GM11168 (cell line): ENCODE measurements at regions not wholly inside any gene's neighbourhood (a gene's known extent, or its start where the extent isn't known, plus 50 kb on each side); places are given as distances from the start of the nearest gene placed in this dataset.
"Not testable (repeated sequence)": the region's sequence is repeated elsewhere in the genome, so short reads cannot be mapped to it uniquely, and the experiment has no call there.

Experiments used
- in situ Hi-C: fragments of 300-500 bp; cut with MboI; formaldehyde crosslinking; loops from one replicate; pipeline ENCODE4 v1.12.0; 2022; ENCODE audit warnings: low sequenced_read_pairs; ENCODE audit not compliant: unreplicated experiment

DNA sequence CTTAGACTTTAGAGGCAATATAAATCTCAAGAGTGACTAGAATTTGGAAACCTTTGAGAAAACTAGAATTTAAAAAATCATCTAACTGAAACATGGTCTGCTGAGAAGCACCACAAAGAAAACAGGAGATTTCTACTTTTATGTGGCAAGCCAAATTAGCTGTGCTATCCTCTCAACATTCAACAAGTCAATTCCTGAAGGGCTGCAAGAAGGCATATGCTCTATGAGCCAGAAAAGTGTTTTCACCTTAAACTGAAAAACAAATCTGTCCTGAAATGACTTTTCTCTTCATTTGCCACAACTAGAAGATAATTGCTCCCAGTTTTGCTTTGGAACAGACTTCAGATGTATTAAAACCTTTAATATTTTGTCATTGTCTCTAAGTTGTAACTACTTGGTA is 263.2 kb upstream of the EDNRA start:
- in situ Hi-C loops: no loop called here

DNA sequence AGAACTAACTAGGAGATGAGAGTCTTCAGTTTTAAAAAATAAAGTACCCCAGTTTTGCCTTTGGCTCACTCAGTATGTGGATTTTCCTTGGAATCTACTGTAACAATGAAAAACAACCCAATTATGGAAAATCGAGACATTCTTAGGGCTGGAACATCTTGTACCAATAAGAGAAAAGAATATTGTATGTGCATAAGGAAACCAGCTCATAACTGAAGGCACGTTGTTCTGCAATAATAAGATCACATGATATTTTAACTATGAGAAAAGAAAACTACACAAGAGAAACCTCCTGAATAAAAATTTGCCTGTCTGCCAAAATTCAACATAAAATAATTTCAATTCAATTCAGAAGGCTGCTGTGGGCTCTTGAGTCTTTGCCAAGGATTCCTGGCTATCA is 261.8 kb upstream of the EDNRA start:
- in situ Hi-C loops: no loop called here

DNA sequence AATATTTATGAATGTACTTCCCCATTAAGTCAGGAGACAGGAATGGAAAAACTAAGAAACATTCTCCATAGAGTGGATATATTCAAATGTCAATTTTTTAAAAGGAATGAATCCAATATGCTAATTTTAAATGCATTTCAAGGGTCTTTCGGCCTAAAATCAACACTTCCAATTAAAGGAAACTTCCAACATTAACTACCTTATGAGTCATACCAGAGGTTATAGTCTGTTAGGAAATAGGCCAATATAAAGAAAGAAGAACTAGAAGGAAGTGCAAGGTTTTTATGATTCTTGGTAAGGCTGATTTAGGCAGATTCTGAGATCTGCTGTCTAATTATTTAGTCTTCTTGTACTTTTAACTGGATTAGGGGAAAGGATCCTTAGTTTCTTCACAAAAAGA is 260.1 kb upstream of the EDNRA start:
- in situ Hi-C loops: no loop called here

DNA sequence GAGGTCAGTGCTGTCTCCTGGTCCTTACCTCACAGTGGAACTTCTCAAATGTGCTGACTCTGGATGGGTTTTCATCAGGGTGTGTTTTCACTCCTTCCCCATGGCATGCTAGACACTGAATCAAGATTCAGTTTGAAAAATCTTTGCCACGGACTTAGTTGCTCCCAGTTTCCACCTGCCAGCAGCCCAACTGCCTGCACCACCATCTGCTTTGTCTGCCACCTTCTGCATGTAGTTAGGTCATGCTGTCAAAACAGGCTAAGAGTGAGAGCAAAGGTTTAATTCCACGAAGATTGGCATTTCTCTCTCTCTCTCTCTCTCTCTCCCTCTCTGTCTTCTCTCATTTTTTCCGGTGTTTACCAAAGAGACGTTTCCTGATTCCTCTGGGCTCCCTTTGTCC is 258.0 kb upstream of the EDNRA start:
- in situ Hi-C loops: no loop called here

DNA sequence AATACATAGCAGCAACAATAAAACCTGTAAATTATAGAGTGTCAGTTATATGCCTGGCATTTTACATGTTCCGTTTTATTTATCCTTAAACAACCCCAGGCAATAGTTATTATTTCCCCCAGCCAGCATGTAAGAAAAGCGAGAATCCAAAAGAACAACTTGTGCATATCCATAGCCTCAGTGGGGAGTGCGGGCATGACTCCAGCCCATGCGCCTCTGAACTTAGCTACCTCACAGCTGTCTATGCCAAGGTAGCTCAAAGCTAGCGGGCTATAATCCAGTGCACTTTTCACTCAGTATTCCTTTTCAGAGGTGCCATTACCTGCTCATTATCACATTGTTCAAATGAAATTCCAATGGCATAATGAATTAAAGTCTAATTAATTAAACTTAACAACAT is 257.3 kb upstream of the EDNRA start:
- in situ Hi-C loops: no loop called here

DNA sequence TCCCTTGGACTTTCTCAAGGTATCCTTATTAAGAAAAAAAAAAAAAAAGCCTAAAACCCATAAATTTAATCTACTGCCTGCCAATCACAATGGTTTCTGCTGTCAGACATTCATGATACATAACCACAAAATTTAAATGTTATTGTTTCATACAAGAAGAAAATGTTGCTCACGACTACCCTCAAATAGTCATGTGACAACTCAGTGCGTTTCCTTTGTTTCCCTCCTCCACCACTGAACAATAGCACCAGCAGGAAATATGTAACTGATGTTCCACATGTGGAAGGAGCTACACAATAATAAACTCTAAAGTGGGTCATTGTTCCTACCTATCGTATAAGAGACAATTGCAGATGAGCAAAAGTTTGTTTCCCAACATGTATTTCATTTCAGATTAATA is 244.1 kb upstream of the EDNRA start:
- in situ Hi-C loops: no loop called here

DNA sequence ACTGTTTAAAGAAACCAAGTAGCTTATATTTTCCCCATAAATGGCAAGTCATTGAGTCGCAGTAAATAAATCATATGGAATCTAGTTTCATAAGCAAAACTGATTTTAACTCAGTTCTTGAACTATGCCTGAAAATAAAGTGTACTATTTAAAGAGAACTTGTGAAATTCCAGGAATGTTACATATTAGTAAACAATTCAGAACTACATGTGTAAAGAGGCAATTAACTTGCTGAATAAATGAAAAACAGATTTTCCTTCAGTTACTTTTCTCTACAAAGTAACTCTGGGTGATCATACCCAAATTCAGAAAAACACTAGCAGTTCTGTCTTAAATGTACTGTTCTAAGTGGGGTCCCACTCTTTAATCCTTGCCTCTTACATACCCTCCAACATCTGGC is 236.1 kb upstream of the EDNRA start:
- in situ Hi-C loops: no loop called here

DNA sequence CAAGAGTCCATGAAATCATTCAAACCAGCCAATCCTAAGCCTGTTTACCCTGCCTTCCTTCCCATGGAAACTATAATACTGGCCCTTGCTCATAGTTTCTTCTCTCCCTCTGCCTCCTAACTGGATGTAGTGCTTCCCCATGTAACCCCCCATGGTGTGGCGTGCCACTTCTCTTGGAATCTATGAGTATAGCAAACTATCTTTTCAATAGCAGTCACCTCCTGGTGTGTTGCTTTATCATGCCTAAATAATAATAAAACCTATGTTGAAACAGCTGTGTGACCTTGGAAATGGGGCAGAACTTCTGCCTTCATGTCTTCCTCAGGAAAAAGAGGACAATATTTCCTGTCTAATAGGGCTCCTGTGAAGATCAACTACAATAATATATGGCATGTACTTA is 234.8 kb upstream of the EDNRA start:
- in situ Hi-C loops: no loop called here

DNA sequence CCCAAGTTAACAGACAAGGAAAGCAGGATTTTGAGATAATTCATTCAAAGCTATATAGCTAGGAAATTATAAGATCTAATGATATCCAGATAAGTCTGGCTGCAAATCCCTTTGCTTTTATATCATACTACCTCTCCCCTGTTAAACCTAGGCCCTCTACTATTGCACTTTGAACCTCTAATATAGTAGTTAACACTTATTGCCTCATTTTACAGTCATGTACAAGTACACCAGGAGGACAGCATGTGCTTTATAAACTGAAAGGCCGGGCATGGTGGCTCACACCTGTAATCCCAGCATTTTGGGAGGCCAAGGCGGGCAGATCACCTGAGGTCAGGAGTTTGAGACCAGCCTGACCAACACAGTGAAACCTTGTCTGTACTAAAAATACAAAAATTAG is 234.4 kb upstream of the EDNRA start:
- in situ Hi-C loops: not testable (repeated sequence)

DNA sequence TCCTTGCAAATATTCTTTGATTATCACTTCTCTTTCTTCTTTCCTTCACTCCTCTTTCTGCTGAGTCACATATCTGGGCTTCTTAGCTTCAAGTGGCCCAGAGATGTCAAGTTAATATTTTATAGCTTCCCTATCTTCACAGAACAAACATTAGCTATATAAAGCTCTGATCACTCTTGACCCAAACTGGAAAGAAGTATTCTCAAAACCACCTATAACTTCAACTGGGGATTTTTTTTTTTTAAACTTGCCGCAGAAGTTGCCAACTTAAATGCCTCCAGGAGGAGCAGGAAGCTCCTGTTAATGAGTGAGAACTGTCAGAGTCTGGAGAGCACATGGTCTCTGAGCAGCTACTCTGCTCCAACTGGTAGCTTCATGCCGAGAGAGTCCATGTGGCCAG is 233.3 kb upstream of the EDNRA start:
- in situ Hi-C loops: no loop called here

DNA sequence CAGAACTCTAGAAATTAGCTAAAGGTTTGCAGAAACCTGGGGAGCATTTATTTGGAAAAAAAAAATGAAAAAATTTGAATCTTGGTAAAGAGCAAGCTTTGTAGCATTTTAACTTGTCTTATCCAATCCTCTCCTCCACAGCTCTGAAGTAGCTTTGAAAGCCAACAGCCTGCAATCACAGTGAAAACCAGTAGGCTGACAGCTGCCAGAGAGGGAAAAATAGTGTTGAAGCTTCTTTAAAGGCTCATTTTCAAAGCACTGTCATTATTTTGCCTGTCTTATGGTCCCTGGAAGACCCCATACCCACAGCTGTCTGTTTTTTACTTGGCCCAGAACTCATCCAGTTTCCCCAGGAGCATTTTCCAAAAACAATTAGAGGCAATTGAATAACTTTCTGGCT is 230.8 kb upstream of the EDNRA start:
- in situ Hi-C loops: no loop called here

DNA sequence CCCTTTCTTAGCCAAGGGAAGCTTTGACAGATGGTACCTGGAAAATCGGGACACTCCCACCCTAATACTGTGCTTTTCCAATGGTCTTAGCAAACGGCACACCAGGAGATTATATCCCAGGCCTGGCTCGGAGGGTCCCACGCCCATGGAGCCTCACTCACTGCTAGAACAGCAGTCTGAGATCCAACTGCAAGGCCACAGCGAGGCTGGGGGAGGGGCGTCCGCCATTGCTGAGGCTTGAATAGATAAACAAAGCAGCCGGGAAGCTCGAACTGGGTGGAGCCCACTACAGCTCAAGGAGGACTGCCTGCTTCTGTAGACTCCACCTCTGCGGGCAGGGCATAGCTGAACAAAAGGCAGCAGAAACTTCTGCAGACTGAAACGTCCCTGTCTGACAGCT is 225.6 kb upstream of the EDNRA start:
- in situ Hi-C loops: not testable (repeated sequence)

DNA sequence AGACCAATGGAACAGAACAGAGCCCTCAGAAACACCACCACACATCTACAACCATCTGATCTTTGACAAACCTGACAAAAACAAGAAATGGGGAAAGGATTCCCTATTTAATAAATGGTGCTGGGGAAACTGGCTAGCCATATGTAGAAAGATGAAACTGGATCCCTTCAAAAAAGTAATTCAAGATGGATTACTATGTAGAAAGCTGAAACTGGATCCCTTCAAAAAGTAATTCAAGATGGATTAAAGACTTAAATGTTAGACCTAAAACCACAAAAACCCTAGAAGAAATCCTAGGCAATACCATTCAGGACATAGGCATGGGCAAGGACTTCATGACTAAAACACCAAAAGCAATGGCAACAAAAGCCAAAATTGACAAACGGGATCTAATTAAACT is 221.6 kb upstream of the EDNRA start:
- in situ Hi-C loops: not testable (repeated sequence)

DNA sequence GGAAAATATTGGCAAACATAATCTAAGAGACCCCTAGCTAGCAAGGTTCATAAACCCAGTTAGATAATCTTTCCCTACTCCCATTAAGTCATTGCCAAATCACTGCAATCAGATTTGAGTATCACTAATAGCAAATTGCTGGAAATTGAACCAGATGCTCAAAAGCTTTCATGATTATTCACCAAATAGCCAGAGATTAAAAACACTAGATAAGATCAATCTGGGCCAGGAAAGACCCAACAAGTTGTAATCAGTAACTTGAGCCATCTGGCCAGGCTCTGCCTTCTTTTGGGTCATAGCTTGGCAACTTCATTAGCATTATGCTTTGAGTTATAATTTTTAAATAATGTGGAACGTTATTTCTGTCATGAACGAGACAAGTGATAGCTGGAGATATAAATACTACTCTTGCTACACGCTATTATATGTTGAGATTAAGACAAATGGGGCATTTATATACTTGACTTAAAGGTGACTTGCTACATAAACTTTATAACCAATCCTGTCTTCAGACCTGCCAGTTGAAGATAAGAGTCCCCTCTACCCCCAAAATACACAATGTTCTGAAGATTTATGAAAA is 196.6 kb upstream of the EDNRA start:
- in situ Hi-C loops: no loop called here

DNA sequence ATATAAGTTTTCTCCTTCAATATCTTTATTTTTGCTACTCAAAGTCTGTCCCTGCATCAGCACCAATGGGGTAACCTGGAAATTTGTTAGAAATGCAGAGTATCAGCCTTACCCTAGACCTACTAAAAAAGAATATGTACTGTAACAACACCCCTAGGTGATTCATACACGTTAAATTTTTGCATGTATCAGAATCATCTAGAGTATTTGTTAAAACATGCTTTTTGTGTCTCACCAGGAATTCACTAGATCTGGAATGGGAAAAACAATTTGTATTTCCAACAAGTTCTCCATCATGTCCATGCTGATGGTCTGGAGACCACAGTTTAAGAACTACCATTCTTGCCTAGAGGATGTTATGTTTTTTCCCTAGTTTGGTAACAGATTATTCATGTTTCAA is 196.0 kb upstream of the EDNRA start:
- in situ Hi-C loops: no loop called here

DNA sequence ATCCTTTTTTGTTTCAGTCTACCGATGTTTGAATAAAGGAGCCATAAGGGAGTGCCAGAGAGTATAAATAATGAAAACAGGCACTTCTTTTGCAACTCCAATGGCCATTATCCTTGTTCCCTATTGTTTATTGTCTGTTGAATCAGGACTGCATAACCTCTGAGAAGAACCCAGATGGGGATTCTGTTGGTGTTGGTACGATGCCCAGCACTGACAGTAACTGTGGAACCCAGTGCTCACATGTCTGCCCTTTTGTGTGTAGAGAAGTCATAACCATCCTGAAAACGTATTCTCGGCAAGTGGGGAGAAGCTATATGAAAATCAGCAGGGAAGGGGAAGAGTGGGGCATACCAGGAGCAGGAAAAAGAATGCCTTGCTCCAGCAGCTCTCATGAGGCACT is 195.1 kb upstream of the EDNRA start:
- in situ Hi-C loops: no loop called here

DNA sequence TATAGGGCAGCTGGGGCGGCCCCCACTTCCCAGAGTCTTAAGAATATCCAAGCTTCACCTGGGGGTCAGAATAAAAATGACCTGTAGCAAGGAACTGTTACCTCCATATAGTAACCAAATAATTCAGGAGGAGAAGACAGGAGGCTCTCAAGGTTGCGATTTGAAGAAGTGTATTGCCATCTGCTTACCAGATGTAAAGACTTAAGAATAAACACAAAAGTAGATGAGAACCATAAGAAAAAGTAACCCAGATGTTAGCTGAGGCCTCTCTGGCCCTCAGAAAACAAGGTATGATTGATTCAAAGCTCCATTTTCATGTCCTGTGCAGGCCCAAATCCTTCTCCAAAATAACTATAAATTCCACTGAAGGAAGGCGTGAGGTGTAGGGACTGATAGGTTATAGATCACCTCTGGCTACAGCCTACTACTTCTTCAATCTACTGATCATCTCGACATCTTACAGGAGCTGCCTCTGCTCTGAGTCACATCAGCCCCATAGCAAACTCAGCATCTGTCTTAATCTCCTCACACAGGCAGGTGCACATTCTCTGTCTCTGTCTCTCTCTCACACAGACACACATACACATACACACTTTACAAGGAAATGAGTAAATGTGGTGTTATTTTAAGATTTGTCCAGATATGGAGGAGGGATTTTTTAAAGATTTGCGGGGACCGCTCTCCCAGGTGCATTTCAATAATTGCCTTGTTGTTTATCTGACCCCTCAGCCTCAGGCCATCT is 193.9 kb upstream of the EDNRA start:
- in situ Hi-C loops: no loop called here

DNA sequence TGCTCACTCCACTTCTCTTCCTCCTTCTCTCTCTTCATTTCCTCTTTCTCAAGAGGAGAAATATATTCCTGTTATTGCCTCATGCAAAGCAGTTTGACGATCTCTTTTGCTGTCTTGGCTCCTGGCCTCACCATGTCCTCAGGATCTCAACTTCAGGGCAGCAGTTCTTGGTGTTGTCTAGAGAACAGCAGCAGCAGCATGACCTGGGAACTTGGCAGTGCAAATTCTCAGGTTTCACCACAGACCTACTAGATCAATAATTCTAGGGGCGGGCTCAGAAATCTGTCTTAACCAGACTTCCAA is 193.4 kb upstream of the EDNRA start:
- in situ Hi-C loops: no loop called here

DNA sequence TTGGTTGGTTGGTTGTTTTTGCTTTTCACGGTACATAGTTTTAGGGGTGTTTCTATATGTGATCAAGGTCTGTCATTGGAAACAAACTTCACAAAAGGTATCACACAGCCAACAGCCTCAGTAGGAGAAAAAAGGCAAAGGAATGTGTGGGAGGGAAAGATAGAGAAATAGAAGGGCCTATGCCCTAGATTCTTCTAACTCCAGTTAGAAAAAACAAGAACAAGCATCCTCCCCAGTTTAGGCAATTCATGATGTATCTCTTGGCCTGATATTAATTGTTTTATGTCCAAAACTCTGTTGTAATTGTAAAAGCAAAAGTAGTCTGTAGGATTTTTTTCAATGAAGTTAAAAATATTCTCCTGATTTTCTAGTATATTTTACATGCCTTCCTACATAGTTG is 192.4 kb upstream of the EDNRA start:
- in situ Hi-C loops: no loop called here

DNA sequence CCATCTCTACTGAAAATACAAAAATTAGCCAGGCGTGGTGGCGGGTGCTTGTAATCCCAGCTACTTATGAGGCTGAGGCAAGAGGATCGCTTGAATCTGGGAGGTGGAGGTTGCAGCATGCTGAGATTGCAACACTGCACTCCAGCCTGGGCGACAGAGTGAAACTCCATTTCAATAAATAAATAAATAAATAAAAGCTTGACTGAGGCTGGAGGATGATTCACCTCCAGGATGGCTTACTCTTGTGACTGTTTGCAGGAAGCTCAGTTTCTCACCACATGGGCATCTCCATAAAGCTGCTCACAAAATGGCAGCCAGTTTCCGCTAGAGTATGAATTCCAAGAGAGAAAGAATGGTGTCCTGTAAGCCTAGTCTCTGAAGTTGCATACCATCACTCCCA is 191.7 kb upstream of the EDNRA start:
- in situ Hi-C loops: no loop called here

DNA sequence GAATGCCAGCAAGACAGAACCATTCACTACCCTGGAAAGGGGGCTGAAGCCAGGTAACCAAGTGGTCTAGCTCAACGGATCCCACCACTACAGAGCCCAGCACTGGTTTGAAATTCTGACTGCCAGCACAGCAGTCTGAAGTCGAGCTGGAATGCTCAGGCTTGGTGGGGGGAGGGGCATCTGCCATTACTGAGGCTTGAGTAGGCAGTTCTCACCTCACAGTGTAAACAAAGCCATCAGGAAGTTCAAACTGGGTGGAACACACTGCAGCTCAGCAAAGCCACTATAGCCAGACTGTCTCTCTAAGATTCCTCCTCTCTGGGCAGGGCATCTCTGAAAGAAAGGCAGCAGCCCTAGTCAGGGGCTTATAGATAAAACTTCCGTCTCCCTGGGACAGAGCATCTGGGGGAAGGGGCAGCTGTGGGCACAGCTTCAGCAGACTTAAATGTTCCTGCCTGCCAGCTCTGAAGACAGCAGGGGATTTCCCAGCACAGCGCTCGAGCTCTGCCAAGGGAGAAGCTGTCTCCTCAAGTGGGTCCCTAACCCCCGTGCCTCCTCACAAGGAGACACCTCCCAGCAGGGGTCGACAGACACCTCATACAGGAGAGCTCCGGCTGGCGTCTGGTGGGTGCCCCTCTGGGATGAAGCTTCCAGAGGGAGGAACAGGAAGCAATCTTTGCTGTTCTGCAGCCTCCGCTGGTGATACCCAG is 188.1 kb upstream of the EDNRA start:
- in situ Hi-C loops: not testable (repeated sequence)

DNA sequence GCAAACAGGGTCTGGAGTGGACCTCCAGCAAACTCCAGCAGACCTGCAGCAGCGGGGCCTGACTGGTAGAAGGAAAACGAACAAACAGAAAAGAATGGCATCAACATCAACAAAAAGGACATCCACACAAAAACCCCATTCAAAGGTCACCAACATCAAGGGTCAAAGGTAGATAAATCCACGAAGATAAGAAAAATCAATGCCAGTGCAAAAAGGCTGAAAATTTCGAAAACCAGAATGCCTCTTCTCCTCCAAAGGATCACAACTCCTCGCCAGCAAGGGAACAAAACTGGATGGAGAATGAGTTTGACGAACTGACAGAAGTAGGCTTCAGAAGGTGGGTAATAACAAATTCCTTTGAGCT is 187.6 kb upstream of the EDNRA start:
- in situ Hi-C loops: not testable (repeated sequence)
